ENCODE measurements at regions not wholly inside any gene's neighbourhood (a gene's known extent, or its start where the extent isn't known, plus 50 kb on each side); places are given as distances from the start of the nearest gene placed in this dataset.
"Not testable (repeated sequence)": the region's sequence is repeated elsewhere in the genome, so short reads cannot be mapped to it uniquely, and the experiment has no call there.

GRCh38 chr7:65638918-65639317 lies 234.0 kb upstream of the VKORC1L1 start:
- not testable (repeated sequence) for DNase-seq; H4K8ac ChIP-seq (ENCODE audit: low read depth, low read length); H3K4me3 ChIP-seq (ENCODE audit: low read length); H4K5ac ChIP-seq (ENCODE audit: low read length); H2BK15ac ChIP-seq (replicated peaks; ENCODE audit: low read depth); H3K56ac ChIP-seq (ENCODE audit: low read length); H3K79me1 ChIP-seq (ENCODE audit: low read length); H2AK5ac ChIP-seq (ENCODE audit: low read length); H3K9ac ChIP-seq (ENCODE audit: low read length); H3K4me1 ChIP-seq (ENCODE audit: control insufficient read depth, low read depth, low read length); H3K4ac ChIP-seq (ENCODE audit: low read depth, low read length); H2BK120ac ChIP-seq (ENCODE audit: low read depth, low read length); H2BK5ac ChIP-seq (ENCODE audit: low read length); H3K23ac ChIP-seq (ENCODE audit: low read length); H3K18ac ChIP-seq (ENCODE audit: low read length); H3K79me2 ChIP-seq (ENCODE audit: control insufficient read depth, insufficient read depth, low read length); H3K27me3 ChIP-seq (ENCODE audit: insufficient read depth, low read length, poor library complexity); H3K4me2 ChIP-seq (ENCODE audit: low read length); H3K36me3 ChIP-seq (ENCODE audit: control insufficient read depth, insufficient read depth, low read length); H3K27ac ChIP-seq (ENCODE audit: low read depth, low read length)
- no CpG with 5 or more reads among the region's 1 CpG for WGBS (ENCODE audit: extremely low coverage, insufficient coverage, low lambda C conversion rate)

- not testable (repeated sequence) for H3K23ac ChIP-seq (ENCODE audit: low read length)
Observed at GRCh38 chr7:65639717-65640116, 233.2 kb upstream of the VKORC1L1 start.

GRCh38 chr7:65643498-65643897 lies 229.4 kb upstream of the VKORC1L1 start:
- not testable (repeated sequence) for DNase-seq; H3K79me2 ChIP-seq (ENCODE audit: control insufficient read depth, insufficient read depth, low read length); H2BK120ac ChIP-seq (ENCODE audit: low read depth, low read length); H2AK5ac ChIP-seq (ENCODE audit: low read length); H3K4me2 ChIP-seq (ENCODE audit: low read length); H3K56ac ChIP-seq (ENCODE audit: low read length); H3K4ac ChIP-seq (ENCODE audit: low read depth, low read length); H2BK15ac ChIP-seq (replicated peaks; ENCODE audit: low read depth); H3K79me1 ChIP-seq (ENCODE audit: low read length); H3K4me1 ChIP-seq (ENCODE audit: control insufficient read depth, low read depth, low read length); H4K8ac ChIP-seq (ENCODE audit: low read depth, low read length); H2BK5ac ChIP-seq (ENCODE audit: low read length); H3K9ac ChIP-seq (ENCODE audit: low read length); H3K36me3 ChIP-seq (ENCODE audit: control insufficient read depth, insufficient read depth, low read length); H4K5ac ChIP-seq (ENCODE audit: low read length); H3K18ac ChIP-seq (ENCODE audit: low read length); H3K27ac ChIP-seq (ENCODE audit: low read depth, low read length); H3K23ac ChIP-seq (ENCODE audit: low read length); H3K27me3 ChIP-seq (ENCODE audit: insufficient read depth, low read length, poor library complexity); H3K4me3 ChIP-seq (ENCODE audit: low read length)
- WGBS (ENCODE audit: extremely low coverage, insufficient coverage, low lambda C conversion rate): no CpG with 5 or more reads among the region's 5 CpGs

More at GRCh38 chr7:65639717-65640116, 233.2 kb upstream of the VKORC1L1 start:
- not testable (repeated sequence) for H3K79me2 ChIP-seq (ENCODE audit: control insufficient read depth, insufficient read depth, low read length); H3K4me1 ChIP-seq (ENCODE audit: control insufficient read depth, low read depth, low read length); H3K4ac ChIP-seq (ENCODE audit: low read depth, low read length); H3K36me3 ChIP-seq (ENCODE audit: control insufficient read depth, insufficient read depth, low read length); H3K56ac ChIP-seq (ENCODE audit: low read length); H3K18ac ChIP-seq (ENCODE audit: low read length); DNase-seq; H3K27ac ChIP-seq (ENCODE audit: low read depth, low read length); H3K27me3 ChIP-seq (ENCODE audit: insufficient read depth, low read length, poor library complexity); H3K9ac ChIP-seq (ENCODE audit: low read length); H4K8ac ChIP-seq (ENCODE audit: low read depth, low read length); H2BK120ac ChIP-seq (ENCODE audit: low read depth, low read length); H3K79me1 ChIP-seq (ENCODE audit: low read length); H4K5ac ChIP-seq (ENCODE audit: low read length); H2AK5ac ChIP-seq (ENCODE audit: low read length); H2BK15ac ChIP-seq (replicated peaks; ENCODE audit: low read depth); H3K4me2 ChIP-seq (ENCODE audit: low read length); H2BK5ac ChIP-seq (ENCODE audit: low read length); H3K4me3 ChIP-seq (ENCODE audit: low read length)
- no CpG with 5 or more reads among the region's 3 CpGs for WGBS (ENCODE audit: extremely low coverage, insufficient coverage, low lambda C conversion rate)

GRCh38 chr7:65647153-65647964 lies 225.5 kb upstream of the VKORC1L1 start:
- not testable (repeated sequence) for H4K8ac ChIP-seq (ENCODE audit: low read depth, low read length); H2BK120ac ChIP-seq (ENCODE audit: low read depth, low read length)
- WGBS (ENCODE audit: extremely low coverage, insufficient coverage, low lambda C conversion rate): no CpG with 5 or more reads among the region's 78 CpGs

GRCh38 chr7:65651174-65651573 lies 221.7 kb upstream of the VKORC1L1 start:
- H3K4me2 ChIP-seq (ENCODE audit: low read length); H3K79me2 ChIP-seq (ENCODE audit: control insufficient read depth, insufficient read depth, low read length); H3K4me3 ChIP-seq (ENCODE audit: low read length); H2BK5ac ChIP-seq (ENCODE audit: low read length); H3K18ac ChIP-seq (ENCODE audit: low read length); H2BK120ac ChIP-seq (ENCODE audit: low read depth, low read length); DNase-seq; H3K27ac ChIP-seq (ENCODE audit: low read depth, low read length); H3K23ac ChIP-seq (ENCODE audit: low read length); H3K27me3 ChIP-seq (ENCODE audit: insufficient read depth, low read length, poor library complexity); H4K5ac ChIP-seq (ENCODE audit: low read length); H3K9ac ChIP-seq (ENCODE audit: low read length); H3K4ac ChIP-seq (ENCODE audit: low read depth, low read length); H2BK15ac ChIP-seq (replicated peaks; ENCODE audit: low read depth); H3K36me3 ChIP-seq (ENCODE audit: control insufficient read depth, insufficient read depth, low read length); H3K56ac ChIP-seq (ENCODE audit: low read length); H3K79me1 ChIP-seq (ENCODE audit: low read length); H4K8ac ChIP-seq (ENCODE audit: low read depth, low read length); H2AK5ac ChIP-seq (ENCODE audit: low read length); H3K4me1 ChIP-seq (ENCODE audit: control insufficient read depth, low read depth, low read length): not testable (repeated sequence)
- 100% methylated on average over 2 of the region's 2 CpGs for whole genome bisulfite sequencing (ENCODE audit: extremely low coverage, insufficient coverage, low lambda C conversion rate)

More at GRCh38 chr7:65647153-65647964, 225.5 kb upstream of the VKORC1L1 start:
- not testable (repeated sequence) for H3K79me1 ChIP-seq (ENCODE audit: low read length); H3K36me3 ChIP-seq (ENCODE audit: control insufficient read depth, insufficient read depth, low read length); H3K27ac ChIP-seq (ENCODE audit: low read depth, low read length); H2BK5ac ChIP-seq (ENCODE audit: low read length); H3K18ac ChIP-seq (ENCODE audit: low read length); H3K27me3 ChIP-seq (ENCODE audit: insufficient read depth, low read length, poor library complexity); H4K5ac ChIP-seq (ENCODE audit: low read length); H3K4me1 ChIP-seq (ENCODE audit: control insufficient read depth, low read depth, low read length); H3K4me3 ChIP-seq (ENCODE audit: low read length); H3K4ac ChIP-seq (ENCODE audit: low read depth, low read length); H3K56ac ChIP-seq (ENCODE audit: low read length); H3K23ac ChIP-seq (ENCODE audit: low read length); H2BK15ac ChIP-seq (replicated peaks; ENCODE audit: low read depth); DNase-seq; H2AK5ac ChIP-seq (ENCODE audit: low read length); H3K4me2 ChIP-seq (ENCODE audit: low read length); H3K79me2 ChIP-seq (ENCODE audit: control insufficient read depth, insufficient read depth, low read length); H3K9ac ChIP-seq (ENCODE audit: low read length)

Measured in mesendoderm (in vitro differentiated cells).